ENCODE measurements at regions not wholly inside any gene's neighbourhood (a gene's known extent, or its start where the extent isn't known, plus 50 kb on each side); places are given as distances from the start of the nearest gene placed in this dataset.

DNA sequence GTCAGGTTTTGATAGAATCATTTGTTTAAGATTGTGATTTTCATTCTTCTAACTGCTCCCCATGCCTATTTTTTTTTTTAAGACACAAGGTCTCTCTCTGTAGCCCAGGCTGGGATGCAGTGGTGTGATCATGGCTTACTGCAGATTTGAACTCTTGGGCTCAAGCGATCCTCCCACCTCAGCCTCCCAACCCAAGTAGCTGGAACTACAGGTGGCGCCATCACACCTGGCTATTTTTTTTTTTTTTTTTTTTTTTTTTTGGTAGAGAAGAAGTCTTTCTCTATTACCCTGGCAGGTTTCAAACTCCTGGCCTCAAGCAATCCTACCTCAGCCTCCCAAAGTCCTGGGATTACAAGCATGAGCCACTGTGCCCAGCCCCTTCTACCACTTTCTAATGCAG lies 223.3 kb downstream of the CBLN1 start:
- TF ChIP-seq, protein P1, sequence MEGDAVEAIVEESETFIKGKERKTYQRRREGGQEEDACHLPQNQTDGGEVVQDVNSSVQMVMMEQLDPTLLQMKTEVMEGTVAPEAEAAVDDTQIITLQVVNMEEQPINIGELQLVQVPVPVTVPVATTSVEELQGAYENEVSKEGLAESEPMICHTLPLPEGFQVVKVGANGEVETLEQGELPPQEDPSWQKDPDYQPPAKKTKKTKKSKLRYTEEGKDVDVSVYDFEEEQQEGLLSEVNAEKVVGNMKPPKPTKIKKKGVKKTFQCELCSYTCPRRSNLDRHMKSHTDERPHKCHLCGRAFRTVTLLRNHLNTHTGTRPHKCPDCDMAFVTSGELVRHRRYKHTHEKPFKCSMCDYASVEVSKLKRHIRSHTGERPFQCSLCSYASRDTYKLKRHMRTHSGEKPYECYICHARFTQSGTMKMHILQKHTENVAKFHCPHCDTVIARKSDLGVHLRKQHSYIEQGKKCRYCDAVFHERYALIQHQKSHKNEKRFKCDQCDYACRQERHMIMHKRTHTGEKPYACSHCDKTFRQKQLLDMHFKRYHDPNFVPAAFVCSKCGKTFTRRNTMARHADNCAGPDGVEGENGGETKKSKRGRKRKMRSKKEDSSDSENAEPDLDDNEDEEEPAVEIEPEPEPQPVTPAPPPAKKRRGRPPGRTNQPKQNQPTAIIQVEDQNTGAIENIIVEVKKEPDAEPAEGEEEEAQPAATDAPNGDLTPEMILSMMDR (conservative IDR thresholded peaks at IDR 0.05 in 1 of 2, IDR thresholded peaks at IDR 0.05 in 1 of 2; ENCODE audit: low read depth in 1 of 2, low read length in 2 of 2), result no peak
- no peak for TF ChIP-seq EZH2 (IDR thresholded peaks at IDR 0.05; ENCODE audit: low read length, missing control alignments)

Data from fibroblast of lung (primary cell).